ENCODE measurements at regions not wholly inside any gene's neighbourhood (a gene's known extent, or its start where the extent isn't known, plus 50 kb on each side); places are given as distances from the start of the nearest gene placed in this dataset.

DNA sequence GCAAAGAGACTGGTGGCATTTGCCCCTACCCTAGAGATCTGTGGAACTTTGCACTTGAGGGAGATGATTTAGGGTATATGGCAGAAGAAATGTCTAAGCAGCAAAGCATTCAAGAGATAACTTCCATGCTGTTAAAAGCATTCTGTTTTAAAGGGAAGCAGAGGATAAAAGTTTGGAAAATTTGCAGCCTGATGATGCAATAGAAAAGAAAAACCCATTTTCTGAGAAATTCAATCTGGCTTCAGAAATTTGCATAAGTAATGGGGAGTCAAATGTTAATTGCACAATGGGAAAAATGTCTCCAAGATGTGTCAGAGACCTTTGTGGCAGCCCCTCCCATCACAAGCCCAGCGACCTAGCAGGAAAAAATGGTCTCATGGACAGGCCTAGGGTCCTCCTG is 361.7 kb downstream of the ANKRD7 start:
- ATAC-seq: no peak
- TF ChIP-seq RARB (CRISPR knock-in tag; IDR thresholded peaks at IDR 0.05) (no peak), ZNF70 (CRISPR knock-in tag; IDR thresholded peaks at IDR 0.05) (no peak), TSHZ2 (CRISPR knock-in tag; IDR thresholded peaks at IDR 0.05) (no peak), TCF4 (CRISPR knock-in tag; IDR thresholded peaks at IDR 0.05; ENCODE audit: borderline replicate concordance) (no peak), ZNF8 (CRISPR knock-in tag; IDR thresholded peaks at IDR 0.05) (no peak), ZC3H10 (CRISPR knock-in tag; IDR thresholded peaks at IDR 0.05) (no peak), BACH2 (CRISPR knock-in tag; IDR thresholded peaks at IDR 0.05; ENCODE audit: borderline replicate concordance) (no peak)
- TF ChIP-seq, protein P1, sequence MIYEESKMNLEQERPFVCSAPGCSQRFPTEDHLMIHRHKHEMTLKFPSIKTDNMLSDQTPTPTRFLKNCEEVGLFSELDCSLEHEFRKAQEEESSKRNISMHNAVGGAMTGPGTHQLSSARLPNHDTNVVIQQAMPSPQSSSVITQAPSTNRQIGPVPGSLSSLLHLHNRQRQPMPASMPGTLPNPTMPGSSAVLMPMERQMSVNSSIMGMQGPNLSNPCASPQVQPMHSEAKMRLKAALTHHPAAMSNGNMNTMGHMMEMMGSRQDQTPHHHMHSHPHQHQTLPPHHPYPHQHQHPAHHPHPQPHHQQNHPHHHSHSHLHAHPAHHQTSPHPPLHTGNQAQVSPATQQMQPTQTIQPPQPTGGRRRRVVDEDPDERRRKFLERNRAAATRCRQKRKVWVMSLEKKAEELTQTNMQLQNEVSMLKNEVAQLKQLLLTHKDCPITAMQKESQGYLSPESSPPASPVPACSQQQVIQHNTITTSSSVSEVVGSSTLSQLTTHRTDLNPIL (CRISPR knock-in tag; IDR thresholded peaks at IDR 0.05; ENCODE audit: low read depth): no peak

DNA sequence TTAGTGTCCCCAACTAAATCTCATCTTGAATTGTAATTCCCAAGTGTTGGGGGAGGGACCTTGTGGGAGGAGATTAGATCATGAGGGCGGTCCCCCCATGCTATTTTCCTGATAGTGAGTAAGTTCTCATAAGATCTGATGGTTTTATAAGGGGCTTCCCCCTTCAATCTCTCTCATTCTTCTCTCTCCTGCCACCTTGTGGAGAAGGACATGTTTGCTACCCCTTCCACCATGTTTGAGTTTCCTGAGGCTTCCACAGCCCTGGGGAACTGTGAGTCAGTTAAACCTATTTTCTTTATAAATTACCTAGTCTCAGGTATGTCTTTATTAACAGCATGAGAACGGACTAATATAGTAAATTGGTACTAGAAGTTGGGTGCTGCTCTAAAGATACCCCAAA is 365.6 kb downstream of the ANKRD7 start:
- TF ChIP-seq TSHZ2 (CRISPR knock-in tag; IDR thresholded peaks at IDR 0.05) (no peak), ZNF565 (CRISPR knock-in tag; conservative IDR thresholded peaks at IDR 0.05; ENCODE audit: low read depth) (no peak), ZNF8 (CRISPR knock-in tag; IDR thresholded peaks at IDR 0.05) (no peak), ZFP3 (CRISPR knock-in tag; IDR thresholded peaks at IDR 0.05) (no peak), ARNTL (CRISPR knock-in tag; IDR thresholded peaks at IDR 0.05; ENCODE audit: borderline replicate concordance, low read depth) (no peak), CSRNP3 (CRISPR knock-in tag; IDR thresholded peaks at IDR 0.05) (no peak), ISL1 (CRISPR knock-in tag; IDR thresholded peaks at IDR 0.05) (no peak), PATZ1 (CRISPR knock-in tag; IDR thresholded peaks at IDR 0.05; ENCODE audit: borderline replicate concordance) (no peak), CSDC2 (CRISPR knock-in tag; IDR thresholded peaks at IDR 0.05) (no peak), ESRRG (CRISPR knock-in tag; IDR thresholded peaks at IDR 0.05) (no peak), ZC3H10 (CRISPR knock-in tag; IDR thresholded peaks at IDR 0.05) (no peak), TOX (CRISPR knock-in tag; IDR thresholded peaks at IDR 0.05; ENCODE audit: borderline replicate concordance) (no peak), ZNF70 (CRISPR knock-in tag; IDR thresholded peaks at IDR 0.05) (no peak)
- TF ChIP-seq, protein P2, sequence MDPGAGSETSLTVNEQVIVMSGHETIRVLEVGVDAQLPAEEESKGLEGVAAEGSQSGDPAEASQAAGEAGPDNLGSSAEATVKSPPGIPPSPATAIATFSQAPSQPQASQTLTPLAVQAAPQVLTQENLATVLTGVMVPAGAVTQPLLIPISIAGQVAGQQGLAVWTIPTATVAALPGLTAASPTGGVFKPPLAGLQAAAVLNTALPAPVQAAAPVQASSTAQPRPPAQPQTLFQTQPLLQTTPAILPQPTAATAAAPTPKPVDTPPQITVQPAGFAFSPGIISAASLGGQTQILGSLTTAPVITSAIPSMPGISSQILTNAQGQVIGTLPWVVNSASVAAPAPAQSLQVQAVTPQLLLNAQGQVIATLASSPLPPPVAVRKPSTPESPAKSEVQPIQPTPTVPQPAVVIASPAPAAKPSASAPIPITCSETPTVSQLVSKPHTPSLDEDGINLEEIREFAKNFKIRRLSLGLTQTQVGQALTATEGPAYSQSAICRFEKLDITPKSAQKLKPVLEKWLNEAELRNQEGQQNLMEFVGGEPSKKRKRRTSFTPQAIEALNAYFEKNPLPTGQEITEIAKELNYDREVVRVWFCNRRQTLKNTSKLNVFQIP (CRISPR knock-in tag; IDR thresholded peaks at IDR 0.05; ENCODE audit: borderline replicate concordance, low read depth): no peak
- TF ChIP-seq, protein P1 (CRISPR knock-in tag; IDR thresholded peaks at IDR 0.05; ENCODE audit: low read depth): no peak
- ATAC-seq: peak; percentile 61; the same call in 1 of the 3 replicates

Measured in SK-N-SH treated with all-trans-retinoic acid at 6 μM for 48 hours (cell line).